H1 (cell line): ENCODE measurements at regions not wholly inside any gene's neighbourhood (a gene's known extent, or its start where the extent isn't known, plus 50 kb on each side); places are given as distances from the start of the nearest gene placed in this dataset.

ENCODE experiments used
- CHD7 ChIP-seq: fragments of 300-600 bp; sonication (generic); IDR thresholded peaks from 2 replicates; pipeline ENCODE4 v1.7.1; 2012; ENCODE audit warnings: low read length, moderate library complexity, mild to moderate bottlenecking, inconsistent platforms; ENCODE audit not compliant: insufficient replicate concordance
- EP300 ChIP-seq, 2 experiments: IDR thresholded peaks; 1 replicate in 1 of 2; 2 replicates in 1 of 2; pipeline ENCODE4 v1.6.1; 2011 to 2012; ENCODE audit warnings: low read depth in 2 of 2, low read length in 2 of 2, mild to moderate bottlenecking in 2 of 2, borderline replicate concordance in 1 of 2, inconsistent platforms in 1 of 2, moderate library complexity in 1 of 2
- PHF8 ChIP-seq: fragments of 200-600 bp; sonication (generic); conservative IDR thresholded peaks from 2 replicates; pipeline ENCODE4 v1.7.1; 2012; ENCODE audit warnings: low read depth, mild to moderate bottlenecking, inconsistent platforms, low read length, moderate library complexity
- POLR2A ChIP-seq, 2 experiments: IDR thresholded peaks; 1 replicate in 1 of 2; 2 replicates in 1 of 2; pipeline ENCODE4 v1.6.1; 2011; ENCODE audit warnings: low read depth in 2 of 2, low read length in 2 of 2, mild to moderate bottlenecking in 2 of 2; ENCODE audit errors: control extremely low read depth in 1 of 2
- RAD21 ChIP-seq, 2 experiments: IDR thresholded peaks in 1 of 2; conservative IDR thresholded peaks in 1 of 2; 2 replicates each; pipeline ENCODE4 v1.6.1; 2011; ENCODE audit warnings: low read depth in 2 of 2, low read length in 2 of 2, improper control_type of control experiment in 1 of 2, inconsistent platforms in 1 of 2, mild to moderate bottlenecking in 1 of 2, moderate library complexity in 1 of 2
- RFX5 ChIP-seq: IDR thresholded peaks from 2 replicates; pipeline ENCODE4 v1.6.1; 2011; ENCODE audit warnings: low read depth, low read length, improper control_type of control experiment, borderline replicate concordance
- ZNF274 ChIP-seq: IDR thresholded peaks from 2 replicates; pipeline ENCODE4 v1.7.0; 2012; ENCODE audit warnings: low read length, borderline replicate concordance; ENCODE audit errors: extremely low read depth
- TF ChIP-seq, protein P1 (sequence below), 3 experiments: IDR thresholded peaks; 1 replicate in 2 of 3; 2 replicates in 1 of 3; pipeline versions ENCODE4 v1.5.1 to v1.6.1; 2011; ENCODE audit warnings: low read length in 3 of 3, mild to moderate bottlenecking in 3 of 3, inconsistent platforms in 2 of 3, low read depth in 1 of 3, moderate library complexity in 1 of 3; ENCODE audit not compliant: insufficient read depth in 1 of 3; ENCODE audit errors: control extremely low read depth in 1 of 3

DNA sequence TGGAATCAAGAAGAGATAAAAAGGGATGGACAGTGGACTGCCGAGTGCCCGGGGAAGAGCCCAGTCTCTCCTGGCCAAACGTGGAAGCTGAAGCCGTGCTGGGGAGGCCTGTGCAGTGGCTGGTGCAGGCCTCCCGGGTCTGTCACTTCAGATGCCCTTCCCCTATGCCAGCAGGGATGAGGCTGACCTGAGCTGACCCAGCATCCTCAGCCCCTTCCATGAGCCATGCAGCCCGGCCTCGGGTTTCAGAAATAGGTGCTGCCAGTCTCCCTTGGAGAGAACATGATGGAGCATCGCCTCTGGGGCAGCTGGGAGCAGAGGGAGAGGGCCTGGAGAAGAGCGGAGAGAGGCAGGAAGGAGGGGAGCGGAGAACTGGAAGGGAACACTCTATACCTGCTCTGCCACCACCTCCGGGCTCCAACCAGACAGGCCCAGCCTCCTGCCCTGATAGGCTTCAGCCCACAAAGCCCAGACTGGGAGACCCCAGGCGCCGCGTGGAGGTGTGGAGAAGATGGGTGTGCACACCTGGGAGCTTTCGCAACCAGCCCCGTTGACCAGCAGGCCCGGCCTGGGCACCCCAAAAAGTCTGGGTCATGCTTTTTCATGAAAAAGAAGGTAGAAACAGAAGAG lies 68.6 kb upstream of the PPP2R2D start (continued):
- TF ChIP-seq CHD7: no peak
- no peak for TF ChIP-seq RFX5
- TF ChIP-seq RAD21 (IDR thresholded peaks at IDR 0.05 in 1 of 2, conservative IDR thresholded peaks at IDR 0.05 in 1 of 2; ENCODE audit: low read depth in 2 of 2, low read length in 2 of 2): no peak
- TF ChIP-seq PHF8: no peak
- TF ChIP-seq POLR2A (IDR thresholded peaks at IDR 0.05; ENCODE audit: control extremely low read depth in 1 of 2, low read depth in 2 of 2, low read length in 2 of 2): no peak
- TF ChIP-seq ZNF274: no peak
- TF ChIP-seq, protein P1, sequence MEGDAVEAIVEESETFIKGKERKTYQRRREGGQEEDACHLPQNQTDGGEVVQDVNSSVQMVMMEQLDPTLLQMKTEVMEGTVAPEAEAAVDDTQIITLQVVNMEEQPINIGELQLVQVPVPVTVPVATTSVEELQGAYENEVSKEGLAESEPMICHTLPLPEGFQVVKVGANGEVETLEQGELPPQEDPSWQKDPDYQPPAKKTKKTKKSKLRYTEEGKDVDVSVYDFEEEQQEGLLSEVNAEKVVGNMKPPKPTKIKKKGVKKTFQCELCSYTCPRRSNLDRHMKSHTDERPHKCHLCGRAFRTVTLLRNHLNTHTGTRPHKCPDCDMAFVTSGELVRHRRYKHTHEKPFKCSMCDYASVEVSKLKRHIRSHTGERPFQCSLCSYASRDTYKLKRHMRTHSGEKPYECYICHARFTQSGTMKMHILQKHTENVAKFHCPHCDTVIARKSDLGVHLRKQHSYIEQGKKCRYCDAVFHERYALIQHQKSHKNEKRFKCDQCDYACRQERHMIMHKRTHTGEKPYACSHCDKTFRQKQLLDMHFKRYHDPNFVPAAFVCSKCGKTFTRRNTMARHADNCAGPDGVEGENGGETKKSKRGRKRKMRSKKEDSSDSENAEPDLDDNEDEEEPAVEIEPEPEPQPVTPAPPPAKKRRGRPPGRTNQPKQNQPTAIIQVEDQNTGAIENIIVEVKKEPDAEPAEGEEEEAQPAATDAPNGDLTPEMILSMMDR (IDR thresholded peaks at IDR 0.05; ENCODE audit: control extremely low read depth in 1 of 3, insufficient read depth in 1 of 3, low read depth in 1 of 3, low read length in 3 of 3): no peak
- TF ChIP-seq EP300 (IDR thresholded peaks at IDR 0.05; ENCODE audit: borderline replicate concordance in 1 of 2, low read depth in 2 of 2, low read length in 2 of 2): no peak
